A673 (cell line): ENCODE measurements at regions not wholly inside any gene's neighbourhood (a gene's known extent, or its start where the extent isn't known, plus 50 kb on each side); places are given as distances from the start of the nearest gene placed in this dataset.

Source experiments
- BruUV-seq: library from RNA; stranded (reverse); fragments of 400-500 nt; replicated peaks from 2 replicates; lab custom pipeline; 2021; lab: Mats Ljungman, UMichigan
- CTCF ChIA-PET: fragments of 300-600 bp; sonication (Branson Sonifier 250); formaldehyde crosslinking; loops from one replicate; lab custom pipeline; 2022; ENCODE audit warnings: antibody characterized with exemption; lab: Charles Lee
- POLR2A ChIA-PET: fragments of 300-600 bp; sonication (Branson Sonifier 250); formaldehyde crosslinking; loops from one replicate; lab custom pipeline; 2022; ENCODE audit warnings: antibody characterized with exemption; ENCODE audit not compliant: low non-redundant PET; lab: Charles Lee
- DNase-seq: peaks from one replicate; pipeline ENCODE4 v3.0.0-alpha.2; 2015; ENCODE audit warnings: low spot score
- H3K27ac ChIP-seq: fragments of 200-600 bp; sonication (generic); 2 replicates; pipeline ENCODE4 v1.5.1; 2016; ENCODE audit warnings: mixed run types, low read depth, mild to moderate bottlenecking, mixed read lengths, antibody characterized with exemption, low read length; ENCODE audit not compliant: poor library complexity, severe bottlenecking
- H3K27me3 ChIP-seq: fragments of 200-600 bp; sonication (generic); replicated peaks from 2 replicates; pipeline ENCODE4 v1.6.1; 2017; ENCODE audit warnings: mixed run types, low read depth, mild to moderate bottlenecking, mixed read lengths, antibody characterized with exemption, low read length; ENCODE audit not compliant: insufficient read depth, poor library complexity
- H3K36me3 ChIP-seq: fragments of 200-600 bp; sonication (generic); 2 replicates; pipeline ENCODE4 v1.6.1; 2016; ENCODE audit warnings: mixed run types, mild to moderate bottlenecking, mixed read lengths, antibody characterized with exemption, low read length; ENCODE audit not compliant: insufficient read depth, poor library complexity, severe bottlenecking
- H3K4me1 ChIP-seq: fragments of 200-600 bp; sonication (generic); 2 replicates; pipeline ENCODE4 v1.6.1; 2017; ENCODE audit warnings: mixed run types, mild to moderate bottlenecking, mixed read lengths, antibody characterized with exemption, low read length; ENCODE audit not compliant: insufficient read depth, poor library complexity, severe bottlenecking
- H3K4me3 ChIP-seq: fragments of 200-600 bp; sonication (generic); 2 replicates; pipeline ENCODE4 v1.5.1; 2016; ENCODE audit warnings: low read depth, mixed run types, mild to moderate bottlenecking, mixed read lengths, low read length; ENCODE audit not compliant: poor library complexity, severe bottlenecking
- H3K9me3 ChIP-seq: fragments of 200-600 bp; sonication (generic); 2 replicates; pipeline ENCODE4 v1.6.1; 2016; ENCODE audit warnings: mixed run types, low read depth, mild to moderate bottlenecking, mixed read lengths, antibody characterized with exemption, low read length; ENCODE audit not compliant: poor library complexity, severe bottlenecking
- EZH2 ChIP-seq: fragments of 200-600 bp; sonication (generic); IDR thresholded peaks from 2 replicates; pipeline ENCODE4 v1.6.1; 2017; ENCODE audit warnings: borderline replicate concordance, low read depth, mild to moderate bottlenecking, mixed read lengths, antibody characterized with exemption, low read length; ENCODE audit not compliant: poor library complexity, severe bottlenecking
- intact Hi-C: fragments of 100-400 bp; cut with micrococcal nuclease; formaldehyde crosslinking; loops from one replicate; pipeline ENCODE4 v1.10.0; 2022; ENCODE audit not compliant: unreplicated experiment
- TF ChIP-seq, protein P1 (sequence below): fragments of 300-800, 200-600 bp; sonication (generic); conservative IDR thresholded peaks from 2 replicates; pipeline ENCODE4 v1.5.1; 2017; ENCODE audit warnings: low read depth, mild to moderate bottlenecking, antibody characterized with exemption, low read length, moderate library complexity, mixed read lengths

DNA sequence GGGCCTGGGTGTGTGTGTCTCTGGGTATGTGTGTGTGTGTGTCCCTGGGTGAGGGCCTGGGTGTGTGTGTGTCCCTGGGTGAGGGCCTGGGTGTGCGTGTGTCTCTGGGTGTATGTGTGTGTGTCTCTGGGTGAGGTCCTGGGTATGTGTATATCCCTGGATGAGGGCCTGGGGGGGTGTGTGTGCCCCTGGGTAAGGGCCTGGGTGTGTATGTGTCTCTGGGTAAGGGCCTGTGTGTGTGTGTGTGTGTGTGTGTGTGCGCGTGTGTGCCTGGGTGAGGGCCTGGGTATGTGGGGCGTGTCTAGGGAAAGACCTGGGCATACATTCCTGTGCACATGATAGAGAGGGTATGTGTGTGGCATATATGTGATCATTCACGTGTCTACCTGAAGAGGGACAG, 155.1 kb upstream of the ZC3H12A start:
- H3K36me3 ChIP-seq: no peaks in the 10 kb centered on the region
- H3K4me1 ChIP-seq: no peaks in the 10 kb centered on the region
- no peak overlapping the region for H3K4me3 ChIP-seq
- no peaks in the 10 kb centered on the region for H3K9me3 ChIP-seq
- DNase-seq: no peak
- intact Hi-C loops: no loop called here
- peaks cover 52% of the 10 kb centered on the region for H3K27me3 ChIP-seq
- ChIA-PET CTCF (no interaction called here), POLR2A (no interaction called here)
- TF ChIP-seq, protein P1, sequence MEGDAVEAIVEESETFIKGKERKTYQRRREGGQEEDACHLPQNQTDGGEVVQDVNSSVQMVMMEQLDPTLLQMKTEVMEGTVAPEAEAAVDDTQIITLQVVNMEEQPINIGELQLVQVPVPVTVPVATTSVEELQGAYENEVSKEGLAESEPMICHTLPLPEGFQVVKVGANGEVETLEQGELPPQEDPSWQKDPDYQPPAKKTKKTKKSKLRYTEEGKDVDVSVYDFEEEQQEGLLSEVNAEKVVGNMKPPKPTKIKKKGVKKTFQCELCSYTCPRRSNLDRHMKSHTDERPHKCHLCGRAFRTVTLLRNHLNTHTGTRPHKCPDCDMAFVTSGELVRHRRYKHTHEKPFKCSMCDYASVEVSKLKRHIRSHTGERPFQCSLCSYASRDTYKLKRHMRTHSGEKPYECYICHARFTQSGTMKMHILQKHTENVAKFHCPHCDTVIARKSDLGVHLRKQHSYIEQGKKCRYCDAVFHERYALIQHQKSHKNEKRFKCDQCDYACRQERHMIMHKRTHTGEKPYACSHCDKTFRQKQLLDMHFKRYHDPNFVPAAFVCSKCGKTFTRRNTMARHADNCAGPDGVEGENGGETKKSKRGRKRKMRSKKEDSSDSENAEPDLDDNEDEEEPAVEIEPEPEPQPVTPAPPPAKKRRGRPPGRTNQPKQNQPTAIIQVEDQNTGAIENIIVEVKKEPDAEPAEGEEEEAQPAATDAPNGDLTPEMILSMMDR: no peak
- no peak for TF ChIP-seq EZH2
- H3K27ac ChIP-seq: no peak overlapping the region
- no TSS peak for BruUV-seq

DNA sequence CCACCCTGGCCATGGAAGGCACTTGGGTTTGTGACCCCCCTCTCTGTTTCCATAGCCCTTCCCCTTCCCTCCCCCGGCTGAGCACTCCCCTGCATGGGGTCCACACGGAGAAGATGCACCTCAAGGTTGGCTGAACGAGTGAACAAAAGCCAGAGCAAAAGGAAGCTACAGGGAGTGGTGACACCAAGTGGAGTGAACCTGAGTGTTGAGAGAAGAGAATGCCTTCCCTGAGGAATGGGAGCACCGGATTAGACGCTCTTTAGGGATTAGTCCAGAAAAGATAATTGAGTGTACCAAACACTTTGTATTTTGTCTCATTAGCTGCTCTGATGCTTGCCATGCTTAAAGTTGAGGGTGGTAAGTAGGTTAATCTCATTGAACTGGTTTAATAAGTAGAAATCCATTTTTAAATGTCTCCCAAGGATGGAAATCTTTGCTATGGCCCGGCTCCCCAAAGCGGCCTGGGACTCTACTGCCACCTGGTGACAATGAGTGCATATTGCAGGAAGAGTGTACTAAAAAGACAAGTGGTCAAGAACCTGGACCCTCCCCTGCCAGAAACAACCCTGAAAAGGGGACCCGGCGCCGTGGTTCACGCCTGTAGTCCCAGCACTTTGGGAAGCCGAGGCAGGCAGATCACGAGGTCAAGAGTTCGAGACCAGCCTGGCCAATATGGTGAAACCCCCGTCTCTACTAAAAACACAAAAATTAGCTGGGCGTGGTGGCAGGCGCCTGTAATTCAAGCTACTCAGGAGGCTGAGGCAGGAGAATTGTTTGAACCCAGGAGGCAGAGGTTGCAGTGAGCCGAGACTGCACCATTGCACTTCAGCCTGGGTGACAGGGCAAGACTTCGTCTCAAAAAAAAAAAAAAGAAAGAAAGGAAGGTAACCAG, 150.6 kb upstream of the ZC3H12A start:
- intact Hi-C loops: no loop called here
- no peak for TF ChIP-seq EZH2
- TF ChIP-seq, protein P1: peak; percentile 69

DNA sequence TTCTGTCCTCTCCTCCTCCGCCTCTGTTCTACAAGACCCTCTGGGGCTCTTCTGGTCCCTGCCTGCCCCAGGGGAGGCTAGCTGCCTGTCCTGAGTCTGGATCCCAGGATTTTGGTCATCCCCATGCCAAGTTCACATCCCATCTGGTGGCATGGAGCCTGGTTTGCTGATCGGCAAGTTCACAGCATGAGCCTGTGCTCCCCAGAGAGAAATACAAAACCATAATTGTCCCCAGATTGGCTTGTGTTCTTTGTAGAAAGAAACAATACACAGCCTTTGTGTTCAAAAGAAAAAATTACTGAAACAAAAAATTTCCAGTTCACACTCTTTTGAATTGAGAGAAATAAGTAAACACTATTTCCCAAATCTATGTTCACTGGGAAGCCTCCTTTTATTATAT, 149.4 kb upstream of the ZC3H12A start:
- BruUV-seq: no TSS peak
- Histone ChIP-seq H3K27me3 (peaks cover 4% of the 10 kb centered on the region), H3K9me3 (no peaks in the 10 kb centered on the region), H3K27ac (no peak overlapping the region), H3K4me3 (no peak overlapping the region), H3K36me3 (no peaks in the 10 kb centered on the region), H3K4me1 (no peaks in the 10 kb centered on the region)
- ChIA-PET CTCF (no interaction called here), POLR2A (no interaction called here)
- intact Hi-C loops: no loop called here
- TF ChIP-seq EZH2: no peak
- no peak for DNase-seq

More for the DNA sequence above, 150.6 kb upstream of the ZC3H12A start:
- no peaks in the 10 kb centered on the region for H3K9me3 ChIP-seq
- BruUV-seq: no TSS peak
- peak; percentile 49 for DNase-seq
- no peak overlapping the region for H3K27ac ChIP-seq
- H3K4me3 ChIP-seq: no peak overlapping the region
- no peaks in the 10 kb centered on the region for H3K4me1 ChIP-seq
- ChIA-PET CTCF (interaction anchor here (0.6 to 0.7 kb wide), 3 partner anchors 14 to 1227 kb away, joined by 3 to 6 read pairs (median 4); no protein-coding TSS in a partner anchor), POLR2A (no interaction called here)
- H3K27me3 ChIP-seq: peaks cover 8% of the 10 kb centered on the region
- no peaks in the 10 kb centered on the region for H3K36me3 ChIP-seq
